Urinary bladder (tissue), 3 donors: ENCODE measurements at regions not wholly inside any gene's neighbourhood (a gene's known extent, or its start where the extent isn't known, plus 50 kb on each side); places are given as distances from the start of the nearest gene placed in this dataset.
"Not testable (repeated sequence)": the region's sequence is repeated elsewhere in the genome, so short reads cannot be mapped to it uniquely, and the experiment has no call there.

Source experiments
- DNase-seq: peaks from one replicate; pipeline ENCODE4 v3.0.0-alpha.2; 2015; ENCODE audit errors: extremely low spot score
- H3K27ac ChIP-seq: one replicate; pipeline ENCODE4 v1.5.1; 2013; ENCODE audit warnings: low read depth, mild to moderate bottlenecking, moderate library complexity
- H3K36me3 ChIP-seq: one replicate; pipeline ENCODE4 v1.6.1; 2013; ENCODE audit warnings: mild to moderate bottlenecking, moderate library complexity; ENCODE audit not compliant: insufficient read depth
- H3K4me1 ChIP-seq: one replicate; pipeline ENCODE4 v1.6.1; 2013; ENCODE audit warnings: mild to moderate bottlenecking, moderate library complexity; ENCODE audit not compliant: insufficient read depth
- H3K4me3 ChIP-seq: one replicate; pipeline ENCODE4 v1.5.1; 2013; ENCODE audit warnings: low read depth, low read length
- WGBS: extraction: QIAGEN DNeasy Blood & Tissue Kit; methylation state at CpG from one replicate; pipeline ENCODE4 v1.1.7; 2013; 5-methylcytosine and 5-hydroxymethylcytosine counted together
- donor health status: healthy with polysubstance abuse.
- donor health status: healthy.

GRCh38 chr1:199226163-199226562, 587.3 kb downstream of the PTPRC start:
- no peak overlapping the region for H3K4me3 ChIP-seq
- no peak for DNase-seq
- no peaks in the 10 kb centered on the region for H3K36me3 ChIP-seq
- 25% methylated on average over 2 of the region's 2 CpGs for WGBS
- no peak overlapping the region for H3K27ac ChIP-seq
- H3K4me1 ChIP-seq: no peaks in the 10 kb centered on the region

- Histone ChIP-seq H3K27ac (no peak overlapping the region), H3K36me3 (no peaks in the 10 kb centered on the region), H3K4me1 (no peaks in the 10 kb centered on the region), H3K4me3 (no peak overlapping the region)
- DNase-seq: no peak
- WGBS: 64% methylated on average over 2 of the region's 2 CpGs
Measured at GRCh38 chr1:199242147-199242546, 603.3 kb downstream of the PTPRC start.

GRCh38 chr1:199242601-199243000, 603.8 kb downstream of the PTPRC start:
- WGBS: 89% methylated on average over 2 of the region's 2 CpGs

GRCh38 chr1:199243423-199244061, 604.7 kb downstream of the PTPRC start:
- no peak overlapping the region for H3K4me3 ChIP-seq
- no peaks in the 10 kb centered on the region for H3K4me1 ChIP-seq
- 77% methylated on average over 11 of the region's 11 CpGs for WGBS
- no peaks in the 10 kb centered on the region for H3K36me3 ChIP-seq
- DNase-seq: no peak
- H3K27ac ChIP-seq: no peak overlapping the region

More at GRCh38 chr1:199242601-199243000, 603.8 kb downstream of the PTPRC start:
- H3K27ac ChIP-seq: no peak overlapping the region
- H3K4me1 ChIP-seq: no peaks in the 10 kb centered on the region
- no peak for DNase-seq
- H3K36me3 ChIP-seq: no peaks in the 10 kb centered on the region
- H3K4me3 ChIP-seq: no peak overlapping the region

- no peak for DNase-seq
- WGBS: 70% methylated on average over 3 of the region's 3 CpGs
- no peaks in the 10 kb centered on the region for H3K36me3 ChIP-seq
- no peak overlapping the region for H3K4me3 ChIP-seq
- no peaks in the 10 kb centered on the region for H3K4me1 ChIP-seq
- H3K27ac ChIP-seq: no peak overlapping the region
Measured at GRCh38 chr1:199245946-199246345, 607.1 kb downstream of the PTPRC start.

- no peak for DNase-seq
- Histone ChIP-seq H3K4me3 (no peak overlapping the region), H3K36me3 (no peaks in the 10 kb centered on the region), H3K27ac (no peak overlapping the region), H3K4me1 (no peaks in the 10 kb centered on the region)
- WGBS: 92% methylated on average over 3 of the region's 3 CpGs
Measured at GRCh38 chr1:199246716-199247115, 607.9 kb downstream of the PTPRC start.

GRCh38 chr1:199247891-199248290, 609.1 kb downstream of the PTPRC start:
- DNase-seq: no peak
- Histone ChIP-seq H3K4me3 (no peak overlapping the region), H3K27ac (no peak overlapping the region), H3K4me1 (no peaks in the 10 kb centered on the region), H3K36me3 (no peaks in the 10 kb centered on the region)

- not testable (repeated sequence) for H3K36me3 ChIP-seq, H3K4me1 ChIP-seq, H3K27ac ChIP-seq, DNase-seq, H3K4me3 ChIP-seq
- WGBS: 93% methylated on average over 1 of the region's 1 CpG
Measured at GRCh38 chr1:199254040-199254439, 615.2 kb downstream of the PTPRC start.

GRCh38 chr1:199261328-199261727, 622.5 kb downstream of the PTPRC start:
- no peak for DNase-seq
- Histone ChIP-seq H3K27ac (no peak overlapping the region), H3K4me3 (no peak overlapping the region), H3K36me3 (no peaks in the 10 kb centered on the region), H3K4me1 (no peaks in the 10 kb centered on the region)
- WGBS: 86% methylated on average over 4 of the region's 4 CpGs

GRCh38 chr1:199264283-199264682, 625.4 kb downstream of the PTPRC start:
- Histone ChIP-seq H3K27ac (no peak overlapping the region), H3K4me1 (no peaks in the 10 kb centered on the region), H3K36me3 (no peaks in the 10 kb centered on the region), H3K4me3 (no peak overlapping the region)
- no peak for DNase-seq
- 88% methylated on average over 2 of the region's 2 CpGs for WGBS

- 54% methylated on average over 1 of the region's 1 CpG for WGBS
Measured at GRCh38 chr1:199264911-199265310, 626.1 kb downstream of the PTPRC start.

GRCh38 chr1:199265319-199265718, 626.5 kb downstream of the PTPRC start:
- H3K4me3 ChIP-seq: no peak overlapping the region
- no peak overlapping the region for H3K27ac ChIP-seq
- WGBS: 79% methylated on average over 3 of the region's 3 CpGs
- no peaks in the 10 kb centered on the region for H3K36me3 ChIP-seq
- H3K4me1 ChIP-seq: no peaks in the 10 kb centered on the region
- DNase-seq: no peak

More at GRCh38 chr1:199264911-199265310, 626.1 kb downstream of the PTPRC start:
- no peak overlapping the region for H3K27ac ChIP-seq
- no peaks in the 10 kb centered on the region for H3K36me3 ChIP-seq
- H3K4me1 ChIP-seq: no peaks in the 10 kb centered on the region
- no peak for DNase-seq
- no peak overlapping the region for H3K4me3 ChIP-seq

- Histone ChIP-seq H3K4me3 (no peak overlapping the region), H3K36me3 (no peaks in the 10 kb centered on the region), H3K27ac (no peak overlapping the region), H3K4me1 (no peaks in the 10 kb centered on the region)
- DNase-seq: no peak
- 58% methylated on average over 3 of the region's 3 CpGs for WGBS
Measured at GRCh38 chr1:199269241-199269640, 630.4 kb downstream of the PTPRC start.

- no peak overlapping the region for H3K4me3 ChIP-seq
- 68% methylated on average over 3 of the region's 3 CpGs for WGBS
- no peaks in the 10 kb centered on the region for H3K36me3 ChIP-seq
- no peak for DNase-seq
- H3K27ac ChIP-seq: no peak overlapping the region
- H3K4me1 ChIP-seq: no peaks in the 10 kb centered on the region
Measured at GRCh38 chr1:199272139-199272544, 633.3 kb downstream of the PTPRC start.

GRCh38 chr1:199272628-199273086, 633.8 kb downstream of the PTPRC start:
- 24% methylated on average over 3 of the region's 3 CpGs for WGBS
- H3K36me3 ChIP-seq: no peaks in the 10 kb centered on the region
- no peak for DNase-seq
- H3K4me1 ChIP-seq: no peaks in the 10 kb centered on the region
- no peak overlapping the region for H3K27ac ChIP-seq
- no peak overlapping the region for H3K4me3 ChIP-seq
